HG02678 (cell line): ENCODE measurements at regions not wholly inside any gene's neighbourhood (a gene's known extent, or its start where the extent isn't known, plus 50 kb on each side); places are given as distances from the start of the nearest gene placed in this dataset.
"Not testable (repeated sequence)": the region's sequence is repeated elsewhere in the genome, so short reads cannot be mapped to it uniquely, and the experiment has no call there.

Source experiments
- ATAC-seq: cut with Tn5 transposase; IDR thresholded peaks from one replicate; pipeline ENCODE4 v1.9.1; 2021; ENCODE audit warnings: mild to moderate bottlenecking, moderate library complexity; ENCODE audit not compliant: unreplicated experiment

DNA sequence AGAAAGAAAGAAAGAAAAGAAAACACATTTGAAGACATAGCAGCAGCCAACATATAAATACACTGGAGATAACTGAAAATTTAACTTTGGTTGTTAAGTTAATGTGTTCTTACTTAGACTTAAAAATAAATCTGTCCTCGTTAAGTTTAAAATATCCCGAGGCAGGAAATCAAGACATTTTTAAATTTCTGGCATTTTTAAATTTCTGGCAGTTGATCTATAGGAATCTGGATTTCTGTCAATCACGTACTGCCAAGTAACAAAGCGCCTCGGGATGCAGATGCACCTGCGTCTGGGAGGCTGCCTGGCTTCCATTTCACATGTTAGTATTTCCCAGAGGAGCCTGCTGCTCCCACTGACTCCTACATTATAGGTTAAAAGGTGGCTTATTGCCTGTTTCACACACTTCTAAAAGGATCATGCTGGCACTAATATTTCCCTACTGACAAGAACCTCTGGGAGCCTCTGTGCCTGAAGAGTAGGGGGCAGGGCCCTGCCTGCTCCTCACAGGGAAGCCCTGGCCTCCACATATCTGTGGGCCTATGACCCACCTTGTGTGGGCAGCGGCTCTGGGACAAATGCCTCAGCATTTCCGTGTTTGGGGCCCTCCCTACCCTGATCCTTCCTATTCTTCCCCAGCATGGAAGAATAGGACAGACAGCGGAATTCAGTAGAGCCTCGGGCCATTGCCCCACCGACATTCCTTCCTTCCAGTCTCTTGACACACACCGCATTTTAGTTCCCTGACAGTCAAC lies 62.8 kb upstream of the ATP12A start:
- ATAC-seq: no peak

DNA sequence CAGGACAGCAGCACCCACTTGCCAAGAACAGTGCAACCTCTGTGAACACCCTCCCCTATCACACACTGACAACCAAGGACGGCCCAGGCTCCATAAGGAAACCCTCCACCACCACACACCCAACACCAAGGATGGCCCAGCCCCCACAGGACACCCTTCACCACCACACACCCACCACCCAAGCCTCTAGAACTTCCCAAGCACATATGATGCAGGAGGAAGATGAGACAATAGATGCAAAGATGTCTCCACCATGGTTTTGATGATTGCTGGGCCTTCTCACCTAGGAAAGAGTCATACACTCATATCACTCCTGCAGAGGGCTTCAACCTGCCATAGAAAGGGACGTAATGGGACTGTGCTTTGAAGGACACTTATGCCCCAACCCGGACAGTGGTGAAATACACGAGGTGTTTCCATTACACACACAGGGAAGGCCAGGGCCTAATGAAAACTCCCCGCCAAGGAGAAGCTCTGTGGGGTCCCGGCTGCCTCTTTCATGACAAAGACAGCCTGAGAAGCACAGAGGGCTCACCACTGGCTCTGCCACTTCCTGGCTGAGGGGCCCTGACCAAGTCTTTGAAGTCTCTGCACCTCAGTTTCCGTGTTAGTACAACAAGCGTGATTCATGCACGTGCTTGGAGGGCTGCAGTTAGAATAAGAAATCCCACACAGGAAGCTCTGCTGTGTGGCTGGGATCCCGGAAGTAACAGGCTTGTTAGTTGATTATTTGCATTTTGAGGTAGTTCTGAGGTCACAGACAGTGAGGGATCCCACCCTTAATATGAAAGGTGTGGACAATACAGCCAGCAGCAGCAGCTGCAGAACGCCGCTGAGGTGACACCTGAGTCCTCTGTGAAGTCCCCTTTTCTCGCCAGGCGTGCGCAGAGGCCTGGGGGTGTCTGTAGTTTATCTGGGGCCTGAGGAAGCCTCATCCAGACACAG lies 61.9 kb upstream of the ATP12A start:
- ATAC-seq: peak; percentile 85

DNA sequence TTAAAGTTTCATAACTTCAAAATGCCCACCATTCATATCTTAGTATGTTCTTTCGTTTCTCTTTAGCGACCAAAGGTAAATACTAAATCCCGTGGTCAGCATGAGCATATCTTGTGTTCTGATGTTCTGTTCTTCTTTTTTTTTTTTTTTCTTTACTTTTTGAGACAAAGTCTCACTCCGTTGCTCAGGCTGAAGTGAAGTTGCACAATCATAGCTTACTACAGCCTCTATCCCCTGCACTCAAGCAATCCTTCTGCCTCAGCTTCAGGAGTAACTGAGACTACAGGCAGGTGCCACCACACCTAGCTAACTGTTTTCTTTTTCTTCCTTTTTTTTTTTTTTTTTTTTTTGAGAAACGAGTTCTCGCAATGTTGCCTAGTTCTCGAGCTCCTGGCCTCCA lies 60.9 kb upstream of the ATP12A start:
- no peak for ATAC-seq

DNA sequence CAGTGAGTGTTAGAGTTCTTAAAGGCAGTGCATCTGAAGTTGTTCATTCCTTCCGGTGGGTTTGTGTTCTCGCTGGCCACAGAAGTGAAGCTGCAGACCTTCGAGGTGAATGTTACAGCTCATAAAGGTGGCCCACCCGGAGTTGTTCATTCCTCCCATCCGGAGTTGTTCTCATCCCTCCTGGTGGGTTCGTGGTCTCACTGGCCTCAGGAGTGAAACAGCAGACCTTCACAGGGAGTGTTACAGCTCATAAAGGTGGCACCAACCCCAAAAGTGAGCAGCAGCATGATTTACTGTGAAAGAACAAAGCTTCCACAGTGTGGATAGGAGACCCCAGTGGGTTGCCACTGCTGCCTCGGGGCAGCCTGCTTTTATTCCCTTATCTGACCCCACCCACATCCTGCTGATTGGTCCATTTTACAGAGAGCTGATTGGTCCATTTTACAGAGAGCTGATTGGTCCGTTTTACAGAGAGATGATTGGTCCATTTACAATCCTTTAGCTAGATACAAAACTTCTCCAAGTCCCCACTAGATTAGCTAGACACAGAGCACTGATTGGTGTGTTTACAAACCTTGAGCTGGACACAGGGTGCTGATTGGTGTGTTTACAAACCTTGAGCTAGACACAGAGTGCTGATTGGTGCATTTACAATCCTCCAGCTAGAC lies 57.6 kb upstream of the ATP12A start:
- ATAC-seq: not testable (repeated sequence)

DNA sequence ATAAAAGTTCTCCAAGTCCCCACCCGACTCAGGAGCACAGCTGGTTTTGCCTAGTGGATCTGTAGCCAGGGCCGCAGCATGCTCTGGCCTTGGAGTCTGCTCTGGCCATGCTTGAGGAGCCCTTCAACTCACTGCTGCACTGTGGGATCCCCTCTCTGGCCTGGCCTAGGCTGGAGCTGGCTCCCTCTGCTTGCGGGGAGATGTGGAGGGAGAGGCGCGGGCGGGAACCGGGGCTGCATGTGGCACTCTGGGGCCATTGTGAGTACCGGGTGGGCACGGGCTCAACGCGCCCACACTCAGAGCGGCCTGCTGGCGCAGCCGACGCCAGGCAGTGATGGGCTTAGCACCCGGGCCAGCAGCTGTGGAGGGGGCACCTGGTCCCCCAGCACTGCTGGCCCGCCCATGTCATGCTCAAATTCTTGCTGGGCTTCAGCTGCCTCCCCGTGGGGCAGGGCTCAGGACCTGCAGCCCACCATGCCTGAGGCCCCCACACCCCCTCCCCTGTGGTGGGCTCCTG lies 57.0 kb upstream of the ATP12A start:
- ATAC-seq: no peak

DNA sequence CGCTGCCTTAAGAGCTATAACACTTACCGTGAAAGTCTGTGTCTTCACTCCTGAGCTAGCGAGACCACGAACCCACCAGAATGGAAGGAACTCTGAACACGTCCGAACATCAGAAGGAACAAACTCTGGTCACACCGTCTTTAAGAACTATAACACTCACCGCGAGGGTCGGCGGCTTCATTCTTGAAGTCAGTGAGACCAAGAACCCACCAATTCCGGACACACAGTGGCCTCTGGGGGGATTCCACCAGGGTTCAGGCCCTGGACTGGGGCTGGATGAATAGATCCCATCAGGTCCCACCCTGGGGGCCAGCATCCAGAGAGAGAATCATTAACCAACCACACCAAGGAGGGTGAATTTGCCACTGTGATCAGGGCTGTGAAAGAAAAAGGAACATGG lies 55.8 kb upstream of the ATP12A start:
- no peak for ATAC-seq

DNA sequence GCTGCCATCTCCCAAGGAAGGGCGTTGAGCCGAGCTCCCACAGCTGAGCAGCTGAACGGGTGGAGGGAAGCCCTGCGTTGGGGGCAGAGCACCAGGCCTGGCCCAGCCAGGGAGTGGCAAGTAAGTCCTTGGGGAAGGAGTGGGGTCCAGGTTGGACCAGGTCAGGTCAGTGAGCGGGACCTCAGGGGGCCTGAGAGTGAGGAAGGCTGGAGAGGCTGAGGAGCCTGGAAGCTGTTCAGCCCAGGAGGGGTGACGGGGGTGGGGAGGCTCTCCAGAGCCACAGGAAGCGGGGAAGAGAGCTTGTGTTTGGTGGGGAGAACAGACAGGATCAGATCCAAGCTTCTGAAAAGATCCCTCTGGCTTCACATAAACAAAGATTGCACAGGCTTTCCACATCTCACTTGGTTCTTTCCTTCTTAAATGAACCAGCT lies 55.4 kb upstream of the ATP12A start:
- no peak for ATAC-seq

DNA sequence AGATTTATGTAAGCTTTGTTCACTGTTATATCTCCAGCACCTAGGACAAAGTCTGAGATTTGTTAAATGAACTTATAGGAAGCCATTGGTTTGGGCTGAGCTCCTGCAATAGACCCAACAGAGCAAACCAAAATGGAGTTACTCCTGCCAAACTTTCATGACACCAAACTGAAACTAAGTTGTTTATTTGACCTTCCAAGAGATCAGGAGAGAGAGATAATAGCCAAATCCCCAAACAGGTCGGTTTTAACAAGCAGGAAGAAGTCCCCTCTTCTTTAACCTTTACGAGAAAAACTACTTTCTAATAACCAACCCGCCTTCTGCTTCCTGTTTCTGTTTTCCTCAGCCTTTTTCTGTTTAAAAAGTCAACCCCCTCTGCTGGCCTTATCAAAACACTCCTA lies 54.9 kb upstream of the ATP12A start:
- peak; percentile 55 for ATAC-seq

DNA sequence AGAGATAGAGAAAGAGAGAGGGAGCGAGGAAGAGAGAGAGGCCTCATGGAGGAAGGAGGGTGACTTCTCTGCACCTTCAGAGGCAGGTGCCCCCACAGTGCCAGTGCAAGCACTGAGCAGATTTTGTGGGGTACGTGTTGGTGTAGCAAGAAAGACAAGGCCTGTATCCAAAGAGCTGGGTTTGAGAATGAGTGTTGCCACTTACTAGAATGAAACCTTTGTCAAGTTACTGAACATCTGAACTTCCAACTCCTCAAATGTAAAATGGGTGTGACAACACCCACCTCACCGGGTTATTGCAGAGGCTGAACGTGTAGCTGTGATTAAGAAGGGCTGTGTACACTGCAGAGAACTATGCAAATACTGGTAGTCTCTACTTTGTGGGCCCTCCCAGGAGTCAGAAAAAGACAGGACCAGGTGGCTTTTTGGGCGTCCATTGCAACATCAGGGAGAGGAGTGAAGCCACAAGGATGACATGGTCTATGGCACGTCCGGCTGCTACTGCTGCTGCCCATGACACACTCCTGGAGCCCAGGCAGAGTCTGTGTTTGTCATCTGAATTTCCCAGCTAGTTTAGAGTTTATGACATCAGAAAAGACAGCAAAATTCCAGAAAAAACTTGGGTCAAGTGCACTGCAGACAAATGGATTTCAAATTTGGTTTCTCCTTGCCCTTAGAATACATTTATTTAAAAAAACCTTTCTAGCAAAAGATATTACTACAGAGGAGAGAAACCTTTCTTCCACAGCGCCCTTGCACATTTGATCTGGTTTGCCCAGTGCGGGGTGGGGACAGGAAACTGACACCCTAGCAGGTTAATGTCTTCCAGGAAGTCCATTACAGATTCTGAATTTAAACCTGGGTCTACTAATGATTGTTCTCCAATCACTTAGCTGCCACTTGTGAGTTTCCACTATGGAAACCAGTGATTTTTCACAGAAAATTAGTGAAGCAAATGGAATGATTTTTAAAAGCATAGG lies 54.0 kb upstream of the ATP12A start:
- ATAC-seq: peak; percentile 88

DNA sequence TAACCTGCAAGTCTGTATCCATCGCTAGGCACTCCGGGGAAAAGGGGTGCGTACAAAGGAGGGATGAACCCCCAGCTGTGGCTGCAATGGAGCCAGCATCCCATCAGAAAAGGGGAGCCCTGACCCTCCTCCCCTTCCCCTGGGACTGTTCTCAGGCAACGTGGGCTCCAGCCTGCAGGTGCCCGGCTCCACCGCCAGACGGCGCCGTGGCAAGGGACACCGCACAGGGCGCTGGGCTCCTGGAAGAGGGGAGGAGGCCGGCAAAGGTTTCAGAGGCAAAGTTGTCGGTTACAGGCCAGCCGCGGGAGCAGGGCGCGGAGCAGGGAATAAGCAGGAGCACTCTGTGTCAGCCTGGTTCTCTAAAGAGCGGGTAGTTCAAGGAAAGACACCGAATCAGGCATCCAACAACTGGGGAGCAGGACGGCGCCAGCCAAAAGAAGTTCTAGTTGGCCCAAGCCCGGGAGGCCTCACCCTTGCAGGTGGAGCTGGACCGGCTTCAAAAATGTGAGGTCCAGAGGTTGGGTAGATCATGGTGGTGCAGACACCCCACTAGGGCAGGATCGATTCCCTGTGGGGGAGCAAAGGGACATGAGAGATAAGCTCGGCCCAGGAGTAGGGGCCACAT lies 53.0 kb upstream of the ATP12A start:
- no peak for ATAC-seq

DNA sequence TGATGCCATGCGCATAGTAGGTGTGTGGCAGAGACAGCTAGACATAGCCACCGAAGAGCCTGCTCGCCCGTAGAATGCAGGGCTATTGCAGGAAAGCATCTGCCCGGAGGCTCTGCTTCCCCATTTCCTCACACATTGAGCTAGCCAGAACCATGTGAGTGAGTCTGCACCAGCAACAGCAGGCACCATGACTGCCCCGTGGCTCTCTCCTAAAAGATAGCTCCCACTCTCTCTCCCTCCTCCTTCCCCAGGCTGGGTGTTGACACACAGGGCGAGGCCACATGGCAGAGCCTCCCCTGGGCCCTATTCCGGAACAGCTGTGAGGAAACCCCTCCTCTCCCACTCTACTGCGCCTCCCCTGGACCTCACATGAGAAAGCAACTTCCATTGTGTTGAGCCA lies 52.3 kb upstream of the ATP12A start:
- ATAC-seq: no peak

DNA sequence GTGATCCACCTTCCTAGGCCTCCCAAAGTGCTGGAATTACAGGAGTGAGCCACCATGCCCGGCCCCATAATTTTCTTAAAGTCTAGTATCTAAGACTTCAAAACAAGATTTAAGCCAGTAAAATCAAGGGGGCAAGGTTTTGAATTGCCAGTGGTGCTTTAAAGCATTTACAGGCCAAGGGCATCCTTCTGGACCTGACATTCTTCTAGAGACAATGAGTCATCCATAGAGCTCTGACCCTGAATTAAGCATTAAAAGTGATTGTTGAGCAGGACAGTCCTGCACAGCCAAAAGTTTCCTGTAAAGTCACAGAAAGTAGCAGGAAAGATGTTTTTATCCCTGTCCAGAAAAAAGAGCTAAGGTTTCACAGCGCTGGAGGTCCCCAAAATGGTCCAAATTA lies 50.9 kb upstream of the ATP12A start:
- ATAC-seq: no peak

DNA sequence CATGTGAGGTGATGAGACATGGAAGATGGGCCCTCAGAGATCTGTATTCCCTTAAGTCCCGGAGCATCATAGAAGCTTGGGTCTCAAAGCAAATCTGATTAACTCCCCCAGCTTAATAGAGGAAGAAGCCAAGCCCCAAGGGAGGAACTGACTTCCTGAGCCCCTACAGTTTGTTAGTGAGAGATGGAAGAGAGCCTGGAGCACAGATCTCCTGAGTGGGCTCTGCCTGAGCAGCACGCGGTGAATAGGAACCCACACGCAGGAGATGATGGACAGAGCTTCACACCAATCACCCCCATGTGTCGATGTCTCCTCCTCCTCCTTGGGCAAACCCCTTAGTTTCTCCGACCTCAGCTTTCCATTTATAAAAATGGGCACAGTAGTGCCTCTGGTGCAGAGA lies 50.1 kb upstream of the ATP12A start:
- ATAC-seq: no peak
